ENCODE measurements at regions not wholly inside any gene's neighbourhood (a gene's known extent, or its start where the extent isn't known, plus 50 kb on each side); places are given as distances from the start of the nearest gene placed in this dataset.
A peak's percentile ranks its signal among the peaks of the same experiment; 100 is the strongest.

GRCh38 chr20:52552181-52552872 is 360.7 kb upstream of the ZFP64 start:
- DNase-seq = no peak

GRCh38 chr20:52542131-52542530 is 350.6 kb upstream of the ZFP64 start:
- DNase-seq = no peak

GRCh38 chr20:52540509-52540908 is 348.9 kb upstream of the ZFP64 start:
- no peak for DNase-seq

GRCh38 chr20:52539891-52540290 is 348.3 kb upstream of the ZFP64 start:
- DNase-seq = peak; percentile 24

- no peak for DNase-seq
Observed at GRCh38 chr20:52536841-52537400, 345.3 kb upstream of the ZFP64 start.

GRCh38 chr20:52536040-52536439 is 344.5 kb upstream of the ZFP64 start:
- DNase-seq = no peak

GRCh38 chr20:52534616-52535015 is 343.0 kb upstream of the ZFP64 start:
- no peak for DNase-seq

- DNase-seq = no peak
Observed at GRCh38 chr20:52533401-52533800, 341.8 kb upstream of the ZFP64 start.

- DNase-seq = no peak
Observed at GRCh38 chr20:52532674-52533073, 341.1 kb upstream of the ZFP64 start.

GRCh38 chr20:52530571-52530970 is 339.0 kb upstream of the ZFP64 start:
- no peak for DNase-seq

- DNase-seq = no peak
Observed at GRCh38 chr20:52529826-52530225, 338.2 kb upstream of the ZFP64 start.

GRCh38 chr20:52524861-52525260 is 333.3 kb upstream of the ZFP64 start:
- no peak for DNase-seq

- DNase-seq = no peak
Observed at GRCh38 chr20:52518735-52519134, 327.2 kb upstream of the ZFP64 start.

GRCh38 chr20:52515877-52516276 is 324.3 kb upstream of the ZFP64 start:
- no peak for DNase-seq

- no peak for DNase-seq
Observed at GRCh38 chr20:52500157-52500556, 308.6 kb upstream of the ZFP64 start.

- no peak for DNase-seq
Observed at GRCh38 chr20:52497731-52498130, 306.2 kb upstream of the ZFP64 start.

- no peak for DNase-seq
Observed at GRCh38 chr20:52496191-52496590, 304.6 kb upstream of the ZFP64 start.

GRCh38 chr20:52494244-52494643 is 302.7 kb upstream of the ZFP64 start:
- DNase-seq = peak; percentile 25

- DNase-seq = peak; percentile 4
Observed at GRCh38 chr20:52493171-52493721, 301.7 kb upstream of the ZFP64 start.

GRCh38 chr20:52490711-52491430 is 299.3 kb upstream of the ZFP64 start:
- DNase-seq = no peak

GRCh38 chr20:52484438-52484837 is 292.9 kb upstream of the ZFP64 start:
- no peak for DNase-seq

GRCh38 chr20:52483382-52483781 is 291.8 kb upstream of the ZFP64 start:
- no peak for DNase-seq

GRCh38 chr20:52482044-52482443 is 290.5 kb upstream of the ZFP64 start:
- DNase-seq = no peak

- DNase-seq = peak; percentile 11
Observed at GRCh38 chr20:52481443-52481842, 289.9 kb upstream of the ZFP64 start.

Measured in hematopoietic multipotent progenitor cell treated with erythropoietin and hydrocortisone succinate and interleukin-3 and kit ligand, for 4 days (in vitro differentiated cells).